H1 (cell line): ENCODE measurements at regions not wholly inside any gene's neighbourhood (a gene's known extent, or its start where the extent isn't known, plus 50 kb on each side); places are given as distances from the start of the nearest gene placed in this dataset.

Experiments used
- CTCF ChIA-PET: fragments of 300-600 bp; sonication (Branson Sonifier 250); formaldehyde crosslinking; loops from one replicate; lab custom pipeline; 2021; ENCODE audit not compliant: partially characterized antibody; lab: Charles Lee
- POLR2A ChIA-PET: fragments of 300-600 bp; sonication (Branson Sonifier 250); formaldehyde crosslinking; loops from one replicate; lab custom pipeline; 2021; ENCODE audit warnings: inconsistent platforms; ENCODE audit not compliant: partially characterized antibody; lab: Charles Lee
- DNase-seq, 2 experiments: peaks; one replicate each; pipeline versions ENCODE4 v3.0.0 to v3.0.0-alpha.2; 2010 to 2022; ENCODE audit warnings: low spot score in 2 of 2, low read depth in 1 of 2, mixed read lengths in 1 of 2
- FAIRE-seq: peaks from 2 replicates; lab custom pipeline; 2011; peaks lifted over from hg19 to GRCh38; lab: Jason Lieb, UNC
- H2AFZ ChIP-seq: 2 replicates; pipeline ENCODE4 v1.8.1; 2012; ENCODE audit warnings: low read length, inconsistent platforms
- H2AK5ac ChIP-seq: 2 replicates; pipeline ENCODE4 v1.6.1; 2013; ENCODE audit warnings: low read depth, low read length
- H2BK120ac ChIP-seq: replicated peaks from 2 replicates; pipeline ENCODE3; 2013; ENCODE audit warnings: low read depth, low read length, inconsistent platforms
- H2BK12ac ChIP-seq: 2 replicates; pipeline ENCODE4 v1.6.1; 2013; ENCODE audit warnings: low read depth, low read length
- H2BK15ac ChIP-seq: 2 replicates; pipeline ENCODE4 v1.6.1; 2013; ENCODE audit warnings: low read length
- H2BK20ac ChIP-seq: 2 replicates; pipeline ENCODE4 v1.6.1; 2013; ENCODE audit warnings: low read length
- H2BK5ac ChIP-seq: 2 replicates; pipeline ENCODE4 v1.6.1; 2013; ENCODE audit warnings: low read depth, low read length
- H3K14ac ChIP-seq: 2 replicates; pipeline ENCODE4 v1.6.1; 2013; ENCODE audit warnings: inconsistent platforms; ENCODE audit not compliant: insufficient read length
- H3K18ac ChIP-seq: 2 replicates; pipeline ENCODE4 v1.6.1; 2013; ENCODE audit warnings: low read length; ENCODE audit errors: extremely low read depth
- H3K23ac ChIP-seq: 2 replicates; pipeline ENCODE4 v1.6.1; 2013; ENCODE audit warnings: inconsistent platforms; ENCODE audit not compliant: insufficient read length
- H3K23me2 ChIP-seq: 2 replicates; pipeline ENCODE4 v1.6.1; 2013; ENCODE audit warnings: low read depth, low read length
- H3K27ac ChIP-seq: 2 replicates; pipeline ENCODE4 v1.6.1; 2011; ENCODE audit warnings: low read depth, low read length, inconsistent platforms
- H3K27me3 ChIP-seq, 4 experiments: replicated peaks in 1 of 4; 1 replicate in 1 of 4; 2 replicates in 3 of 4; pipeline versions ENCODE4 v1.6.1 to v1.8.1; 2011 to 2013; ENCODE audit warnings: low read length in 3 of 4, mild to moderate bottlenecking in 3 of 4, inconsistent platforms in 2 of 4, mixed read lengths in 2 of 4, moderate library complexity in 1 of 4; ENCODE audit not compliant: control insufficient read depth in 3 of 4, insufficient read depth in 3 of 4; ENCODE audit errors: extremely low read depth in 1 of 4
- H3K36me3 ChIP-seq, 4 experiments: 2 replicates each; pipeline versions ENCODE4 v1.6.1 to v1.8.1; 2011 to 2013; ENCODE audit warnings: mild to moderate bottlenecking in 4 of 4, low read length in 3 of 4, moderate library complexity in 2 of 4, control low read depth in 1 of 4, inconsistent platforms in 1 of 4; ENCODE audit not compliant: insufficient read depth in 4 of 4, control insufficient read depth in 2 of 4
- H3K4ac ChIP-seq: replicated peaks from 2 replicates; pipeline ENCODE3; 2013; ENCODE audit warnings: low read length, low read depth, mixed read lengths, inconsistent platforms; ENCODE audit not compliant: insufficient read length
- H3K4me1 ChIP-seq, 4 experiments: replicated peaks in 1 of 4; 1 replicate in 1 of 4; 2 replicates in 3 of 4; pipeline versions ENCODE4 v1.6.1 to v1.8.1; 2011 to 2013; ENCODE audit warnings: low read length in 3 of 4, inconsistent platforms in 2 of 4, mixed read lengths in 1 of 4; ENCODE audit not compliant: insufficient read depth in 4 of 4, control insufficient read depth in 3 of 4
- H3K4me2 ChIP-seq, 2 experiments: 2 replicates each; pipeline versions ENCODE4 v1.6.1 to v1.8.1; 2011 to 2013; ENCODE audit warnings: low read depth in 2 of 2, low read length in 2 of 2, control low read depth in 1 of 2, inconsistent platforms in 1 of 2, mild to moderate bottlenecking in 1 of 2; ENCODE audit not compliant: insufficient read depth in 1 of 2
- H3K4me3 ChIP-seq, 4 experiments: fragments of 200-600, 300-600 bp in 1 of 4; sonication (generic), shearing (Covaris generic), sonication (Bioruptor Twin) in 1 of 4; 2 replicates each; pipeline versions ENCODE4 v1.5.1 to v1.8.1; 2011 to 2016; ENCODE audit warnings: low read length in 4 of 4, low read depth in 3 of 4, control low read depth in 2 of 4, inconsistent platforms in 2 of 4, mild to moderate bottlenecking in 2 of 4, mixed read lengths in 1 of 4, moderate library complexity in 1 of 4; ENCODE audit not compliant: insufficient read depth in 2 of 4; ENCODE audit errors: extremely low read depth in 1 of 4
- H3K56ac ChIP-seq: replicated peaks from 2 replicates; pipeline ENCODE3; 2013; ENCODE audit warnings: low read depth, mild to moderate bottlenecking, mixed read lengths, low read length, inconsistent platforms; ENCODE audit not compliant: insufficient read length
- H3K79me1 ChIP-seq: 2 replicates; pipeline ENCODE4 v1.6.1; 2013; ENCODE audit warnings: low read depth, low read length, control low read depth
- H3K79me2 ChIP-seq, 2 experiments: 2 replicates each; pipeline versions ENCODE4 v1.6.1 to v1.8.1; 2012 to 2013; ENCODE audit warnings: low read length in 2 of 2, mild to moderate bottlenecking in 2 of 2, inconsistent platforms in 1 of 2; ENCODE audit not compliant: insufficient read depth in 2 of 2, control insufficient read depth in 1 of 2
- H3K9ac ChIP-seq, 4 experiments: replicated peaks in 1 of 4; 1 replicate in 1 of 4; 2 replicates in 3 of 4; pipeline versions ENCODE4 v1.6.1 to v1.8.1; 2011 to 2013; ENCODE audit warnings: low read depth in 3 of 4, low read length in 3 of 4, control low read depth in 2 of 4, mild to moderate bottlenecking in 2 of 4, moderate library complexity in 2 of 4, inconsistent platforms in 1 of 4; ENCODE audit errors: extremely low read depth in 1 of 4
- H3K9me3 ChIP-seq, 2 experiments: 2 replicates each; pipeline versions ENCODE4 v1.6.1 to v1.8.1; 2012 to 2013; ENCODE audit warnings: mild to moderate bottlenecking in 2 of 2, moderate library complexity in 2 of 2, control low read depth in 1 of 2, inconsistent platforms in 1 of 2, low read depth in 1 of 2, low read length in 1 of 2, mixed read lengths in 1 of 2; ENCODE audit not compliant: insufficient read depth in 2 of 2
- H4K20me1 ChIP-seq, 2 experiments: replicated peaks in 1 of 2; 2 replicates each; pipeline versions ENCODE3 to v1.8.1; 2011 to 2013; ENCODE audit warnings: inconsistent platforms in 2 of 2, low read length in 2 of 2, mild to moderate bottlenecking in 1 of 2; ENCODE audit not compliant: insufficient read depth in 2 of 2, control insufficient read depth in 1 of 2
- H4K5ac ChIP-seq: 2 replicates; pipeline ENCODE4 v1.6.1; 2013; ENCODE audit warnings: low read length, low read depth, mixed read lengths, inconsistent platforms; ENCODE audit not compliant: insufficient read length
- H4K8ac ChIP-seq: 2 replicates; pipeline ENCODE4 v1.8.0; 2013; ENCODE audit warnings: mild to moderate bottlenecking, moderate library complexity, low read length, inconsistent platforms; ENCODE audit not compliant: insufficient read depth; ENCODE audit errors: extremely low read depth
- H4K91ac ChIP-seq: replicated peaks from 2 replicates; pipeline ENCODE3; 2013; ENCODE audit warnings: low read length, mixed read lengths, inconsistent platforms; ENCODE audit not compliant: insufficient read length
- ASH2L ChIP-seq: fragments of 200-600, 300-600 bp; sonication (generic); IDR thresholded peaks from one replicate; pipeline ENCODE4 v1.7.1; 2017; ENCODE audit warnings: low read length
- CBX8 ChIP-seq: fragments of 300-800, 300-1000 bp; sonication (generic); IDR thresholded peaks from 2 replicates; pipeline ENCODE4 v1.7.1; 2016; ENCODE audit warnings: low read depth, low read length, borderline replicate concordance
- CHD2 ChIP-seq: IDR thresholded peaks from 2 replicates; pipeline ENCODE4 v1.6.1; 2012; ENCODE audit warnings: low read length, improper control_type of control experiment
- CREB1 ChIP-seq: IDR thresholded peaks from 2 replicates; pipeline ENCODE4 v1.6.1; 2012; ENCODE audit warnings: inconsistent platforms
- GABPA ChIP-seq: IDR thresholded peaks from 2 replicates; pipeline ENCODE4 v1.6.1; 2011; ENCODE audit warnings: mild to moderate bottlenecking, low read length, moderate library complexity, borderline replicate concordance; ENCODE audit not compliant: insufficient read depth
- JUN ChIP-seq: IDR thresholded peaks from 2 replicates; pipeline ENCODE4 v1.6.1; 2011; ENCODE audit warnings: low read depth, mild to moderate bottlenecking, improper control_type of control experiment, low read length
- KDM1A ChIP-seq: fragments of 200-600, 300-600 bp; sonication (generic); IDR thresholded peaks from 2 replicates; pipeline ENCODE4 v1.7.1; 2016; ENCODE audit warnings: mild to moderate bottlenecking, low read length, borderline replicate concordance
- KDM4A ChIP-seq: IDR thresholded peaks from one replicate; pipeline ENCODE4 v1.7.1; 2012; ENCODE audit warnings: low read depth, mild to moderate bottlenecking, moderate library complexity, low read length, inconsistent platforms; ENCODE audit not compliant: severe bottlenecking
- POU5F1 ChIP-seq: IDR thresholded peaks from 2 replicates; pipeline ENCODE4 v1.6.1; 2011; ENCODE audit warnings: low read depth, mild to moderate bottlenecking, low read length, moderate library complexity
- RAD21 ChIP-seq, 2 experiments: IDR thresholded peaks in 1 of 2; conservative IDR thresholded peaks in 1 of 2; 2 replicates each; pipeline ENCODE4 v1.6.1; 2011; ENCODE audit warnings: low read depth in 2 of 2, low read length in 2 of 2, improper control_type of control experiment in 1 of 2, inconsistent platforms in 1 of 2, mild to moderate bottlenecking in 1 of 2, moderate library complexity in 1 of 2
- SAP30 ChIP-seq: fragments of 300-600 bp; sonication (generic); IDR thresholded peaks from 2 replicates; pipeline ENCODE4 v1.7.1; 2012; ENCODE audit warnings: low read length, moderate library complexity, mild to moderate bottlenecking, inconsistent platforms; ENCODE audit not compliant: insufficient read depth, insufficient replicate concordance
- SIN3A ChIP-seq, 2 experiments: IDR thresholded peaks in 1 of 2; conservative IDR thresholded peaks in 1 of 2; 2 replicates each; pipeline ENCODE4 v1.6.1; 2011 to 2012; ENCODE audit warnings: low read length in 2 of 2, improper control_type of control experiment in 1 of 2, low read depth in 1 of 2, mild to moderate bottlenecking in 1 of 2
- SIRT6 ChIP-seq: IDR thresholded peaks from one replicate; pipeline ENCODE4 v1.7.1; 2012; ENCODE audit warnings: low read length, inconsistent platforms
- SP4 ChIP-seq: IDR thresholded peaks from 2 replicates; pipeline ENCODE4 v1.6.1; 2012; ENCODE audit warnings: low read length, inconsistent platforms
- TAF1 ChIP-seq: IDR thresholded peaks from 2 replicates; pipeline ENCODE4 v1.6.1; 2011; ENCODE audit warnings: mild to moderate bottlenecking, low read depth, low read length
- YY1 ChIP-seq: IDR thresholded peaks from 2 replicates; pipeline ENCODE4 v1.6.1; 2011; ENCODE audit warnings: low read depth, mild to moderate bottlenecking, low read length
- WGBS, 2 experiments: shearing (Covaris generic) in 1 of 2; methylation state at CpG; one replicate each; pipeline versions ENCODE4 v1.1.6 to v1.1.7; 2013 to 2015; ENCODE audit warnings: low lambda C conversion rate in 2 of 2, mixed read lengths in 2 of 2, inconsistent platforms in 1 of 2, low coverage in 1 of 2, missing lambda C conversion rate in 1 of 2; ENCODE audit not compliant: insufficient replicate concordance in 2 of 2, insufficient coverage in 1 of 2, insufficient read length in 1 of 2; ENCODE audit errors: extremely low coverage in 1 of 2, missing lambda C conversion rate in 1 of 2; 5-methylcytosine and 5-hydroxymethylcytosine counted together

- no peaks in the 10 kb centered on the region for H3K4me1 ChIP-seq
- H3K4me3 ChIP-seq, result no peak overlapping the region
- no peak overlapping the region for H2BK12ac ChIP-seq
- no peak overlapping the region for H2BK5ac ChIP-seq
- no peaks in the 10 kb centered on the region for H3K79me2 ChIP-seq
- H3K36me3 ChIP-seq, result no peaks in the 10 kb centered on the region
- no peak overlapping the region for H3K18ac ChIP-seq
- ChIA-PET POLR2A (interaction anchor here (0.9 kb wide), 1 partner anchor 84 kb away, joined by 3 read pairs; no protein-coding TSS in a partner anchor), CTCF (no interaction called here)
- H3K27me3 ChIP-seq, result no peaks in the 10 kb centered on the region
- H2BK15ac ChIP-seq, result no peak overlapping the region
- H3K56ac ChIP-seq, result no peak overlapping the region
- DNase-seq (no peak), FAIRE-seq (no peak)
- 95% methylated on average over 5 of the region's 5 CpGs; no CpG with 5 or more reads in 1 of the 2 experiments for WGBS, 2 experiments
- H2AK5ac ChIP-seq, result no peak overlapping the region
- H3K9ac ChIP-seq, result no peak overlapping the region
- no peaks in the 10 kb centered on the region for H4K20me1 ChIP-seq
- no peak overlapping the region for H4K91ac ChIP-seq
- H3K4me2 ChIP-seq, result no peak overlapping the region
- no peaks in the 10 kb centered on the region for H3K23me2 ChIP-seq
- no peak overlapping the region for H2AFZ ChIP-seq
- H3K23ac ChIP-seq, result no peak overlapping the region
- no peak overlapping the region for H3K4ac ChIP-seq
- H4K5ac ChIP-seq, result no peak overlapping the region
- TF ChIP-seq SP4 (no peak), POU5F1 (no peak), CHD2 (no peak), RAD21 (IDR thresholded peaks at IDR 0.05 in 1 of 2, conservative IDR thresholded peaks at IDR 0.05 in 1 of 2; ENCODE audit: low read depth in 2 of 2, low read length in 2 of 2) (no peak), KDM1A (no peak), CBX8 (no peak), ASH2L (no peak), SAP30 (no peak), SIRT6 (no peak), CREB1 (no peak), KDM4A (no peak), TAF1 (no peak), JUN (no peak), SIN3A (conservative IDR thresholded peaks at IDR 0.05 in 1 of 2, IDR thresholded peaks at IDR 0.05 in 1 of 2; ENCODE audit: low read depth in 1 of 2, low read length in 2 of 2) (no peak), GABPA (no peak), YY1 (no peak)
- no peak overlapping the region for H2BK20ac ChIP-seq
- H3K27ac ChIP-seq, result no peak overlapping the region
- no peak overlapping the region for H2BK120ac ChIP-seq
- H4K8ac ChIP-seq, result no peak overlapping the region
- no peaks in the 10 kb centered on the region for H3K79me1 ChIP-seq
- H3K14ac ChIP-seq, result no peak overlapping the region
- H3K9me3 ChIP-seq, result peaks cover 8 to 12% of the 10 kb centered on the region in 2 experiments
Observed at GRCh38 chr18:4578449-4578848, 123.3 kb upstream of the DLGAP1 start.
